ENCODE measurements at regions not wholly inside any gene's neighbourhood (a gene's known extent, or its start where the extent isn't known, plus 50 kb on each side); places are given as distances from the start of the nearest gene placed in this dataset.

GRCh38 chr4:82076809-82077208, 297.0 kb downstream of the HNRNPD start:
- no peak for TF ChIP-seq CTCF (IDR thresholded peaks at IDR 0.05; ENCODE audit: partially characterized antibody, unreplicated experiment)
- H3K36me3 Mint-ChIP-seq (ENCODE audit: unreplicated experiment) = peaks cover 6% of the 10 kb centered on the region
- peaks cover 2% of the 10 kb centered on the region for H3K27me3 Mint-ChIP-seq (ENCODE audit: unreplicated experiment)
- H3K4me3 Mint-ChIP-seq (ENCODE audit: unreplicated experiment) = no peak overlapping the region
- H3K4me1 Mint-ChIP-seq (ENCODE audit: low read depth, unreplicated experiment) = peaks cover 3% of the 10 kb centered on the region
- no peak overlapping the region for H3K27ac Mint-ChIP-seq (ENCODE audit: unreplicated experiment)
- no peaks in the 10 kb centered on the region for H3K9me3 Mint-ChIP-seq (ENCODE audit: unreplicated experiment)
- no peak for DNase-seq

GRCh38 chr4:82076359-82076758, 297.4 kb downstream of the HNRNPD start:
- Mint-ChIP-seq H3K27me3 (ENCODE audit: unreplicated experiment) (peaks cover 2% of the 10 kb centered on the region), H3K4me1 (ENCODE audit: low read depth, unreplicated experiment) (peaks cover 3% of the 10 kb centered on the region), H3K27ac (ENCODE audit: unreplicated experiment) (no peak overlapping the region), H3K36me3 (ENCODE audit: unreplicated experiment) (peaks cover 6% of the 10 kb centered on the region), H3K4me3 (ENCODE audit: unreplicated experiment) (no peak overlapping the region), H3K9me3 (ENCODE audit: unreplicated experiment) (no peaks in the 10 kb centered on the region)
- TF ChIP-seq CTCF (IDR thresholded peaks at IDR 0.05; ENCODE audit: partially characterized antibody, unreplicated experiment) = no peak
- no peak for DNase-seq

GRCh38 chr4:82071951-82072350, 301.8 kb downstream of the HNRNPD start:
- Mint-ChIP-seq H3K9me3 (ENCODE audit: unreplicated experiment) (no peaks in the 10 kb centered on the region), H3K36me3 (ENCODE audit: unreplicated experiment) (peaks cover 6% of the 10 kb centered on the region), H3K4me3 (ENCODE audit: unreplicated experiment) (no peak overlapping the region), H3K4me1 (ENCODE audit: low read depth, unreplicated experiment) (no peaks in the 10 kb centered on the region), H3K27me3 (ENCODE audit: unreplicated experiment) (no peaks in the 10 kb centered on the region), H3K27ac (ENCODE audit: unreplicated experiment) (no peak overlapping the region)
- DNase-seq = no peak
- no peak for TF ChIP-seq CTCF (IDR thresholded peaks at IDR 0.05; ENCODE audit: partially characterized antibody, unreplicated experiment)

GRCh38 chr4:82069883-82070638, 303.7 kb downstream of the HNRNPD start:
- Mint-ChIP-seq H3K27me3 (ENCODE audit: unreplicated experiment) (no peaks in the 10 kb centered on the region), H3K36me3 (ENCODE audit: unreplicated experiment) (no peaks in the 10 kb centered on the region), H3K4me1 (ENCODE audit: low read depth, unreplicated experiment) (no peaks in the 10 kb centered on the region), H3K4me3 (ENCODE audit: unreplicated experiment) (no peak overlapping the region), H3K27ac (ENCODE audit: unreplicated experiment) (no peak overlapping the region), H3K9me3 (ENCODE audit: unreplicated experiment) (no peaks in the 10 kb centered on the region)
- TF ChIP-seq CTCF (IDR thresholded peaks at IDR 0.05; ENCODE audit: partially characterized antibody, unreplicated experiment) = no peak
- no peak for DNase-seq

GRCh38 chr4:82063017-82063416, 310.8 kb downstream of the HNRNPD start:
- TF ChIP-seq CTCF (IDR thresholded peaks at IDR 0.05; ENCODE audit: partially characterized antibody, unreplicated experiment) = no peak
- no peaks in the 10 kb centered on the region for H3K27me3 Mint-ChIP-seq (ENCODE audit: unreplicated experiment)
- no peak overlapping the region for H3K4me3 Mint-ChIP-seq (ENCODE audit: unreplicated experiment)
- no peak for DNase-seq
- no peak overlapping the region for H3K27ac Mint-ChIP-seq (ENCODE audit: unreplicated experiment)
- no peaks in the 10 kb centered on the region for H3K36me3 Mint-ChIP-seq (ENCODE audit: unreplicated experiment)
- H3K4me1 Mint-ChIP-seq (ENCODE audit: low read depth, unreplicated experiment) = no peaks in the 10 kb centered on the region
- no peaks in the 10 kb centered on the region for H3K9me3 Mint-ChIP-seq (ENCODE audit: unreplicated experiment)
